GM23338 (cell line): ENCODE measurements at regions not wholly inside any gene's neighbourhood (a gene's known extent, or its start where the extent isn't known, plus 50 kb on each side); places are given as distances from the start of the nearest gene placed in this dataset.
A peak's percentile ranks its signal among the peaks of the same experiment; 100 is the strongest.

Experiments
- ATAC-seq: fragments of 200-7000 bp; cut with Tn5 transposase; 3 replicates; pipeline ENCODE4 v1.9.1; 2020
- DNase-seq: peaks from one replicate; pipeline ENCODE4 v3.0.0-alpha.2; 2015; ENCODE audit warnings: low spot score
- H2AFZ ChIP-seq: fragments of 200-600 bp; sonication (generic); 2 replicates; pipeline ENCODE4 v1.8.0; 2016; ENCODE audit warnings: antibody characterized with exemption, mild to moderate bottlenecking, moderate library complexity
- H3F3A ChIP-seq: fragments of 200-600 bp; sonication (generic); replicated peaks from 2 replicates; pipeline ENCODE4 v1.8.0; 2017; ENCODE audit warnings: antibody characterized with exemption, mixed run types, low read depth
- H3K27ac ChIP-seq: fragments of 200-600 bp; sonication (generic); 2 replicates; pipeline ENCODE4 v1.6.1; 2016; ENCODE audit warnings: low read depth
- H3K27me3 ChIP-seq: fragments of 200-600 bp; sonication (generic); 2 replicates; pipeline ENCODE4 v1.8.0; 2016; ENCODE audit warnings: mild to moderate bottlenecking, mixed run types, moderate library complexity; ENCODE audit not compliant: insufficient read depth
- H3K36me3 ChIP-seq: fragments of 200-600 bp; sonication (generic); 2 replicates; pipeline ENCODE4 v1.8.0; 2016; ENCODE audit warnings: mild to moderate bottlenecking; ENCODE audit not compliant: insufficient read depth
- H3K4me1 ChIP-seq: fragments of 200-600 bp; sonication (generic); 2 replicates; pipeline ENCODE4 v1.8.0; 2016; ENCODE audit warnings: mild to moderate bottlenecking, moderate library complexity; ENCODE audit not compliant: insufficient read depth
- H3K4me2 ChIP-seq: fragments of 200-600 bp; sonication (generic); 2 replicates; pipeline ENCODE4 v1.7.1; 2017; ENCODE audit warnings: mixed run types
- H3K4me3 ChIP-seq: fragments of 200-600 bp; sonication (generic); 2 replicates; pipeline ENCODE4 v1.6.1; 2016; ENCODE audit warnings: mixed run types
- H3K79me2 ChIP-seq: fragments of 200-600 bp; sonication (generic); replicated peaks from 2 replicates; pipeline ENCODE4 v1.8.0; 2017; ENCODE audit warnings: mild to moderate bottlenecking; ENCODE audit not compliant: insufficient read depth
- H3K9me2 ChIP-seq: fragments of 200-600 bp; sonication (generic); 2 replicates; pipeline ENCODE4 v1.8.0; 2017; ENCODE audit not compliant: insufficient read depth
- H4K20me1 ChIP-seq: fragments of 200-600 bp; sonication (generic); replicated peaks from 2 replicates; pipeline ENCODE4 v1.8.0; 2017; ENCODE audit warnings: mild to moderate bottlenecking; ENCODE audit not compliant: insufficient read depth
- H3K27ac Mint-ChIP-seq: 2 replicates; pipeline ENCODE4 v1.8.0; 2020; ENCODE audit warnings: inconsistent platforms, mild to moderate bottlenecking, moderate library complexity, mixed read lengths
- H3K27me3 Mint-ChIP-seq: 3 replicates; pipeline ENCODE4 v1.8.0; 2022; ENCODE audit warnings: low read depth, mild to moderate bottlenecking, moderate library complexity, mixed read lengths, inconsistent platforms; ENCODE audit not compliant: insufficient read depth, poor library complexity
- H3K36me3 Mint-ChIP-seq: 3 replicates; pipeline ENCODE4 v1.8.0; 2021; ENCODE audit warnings: low read depth, mild to moderate bottlenecking, inconsistent platforms, moderate library complexity, mixed read lengths
- H3K4me1 Mint-ChIP-seq: 3 replicates; pipeline ENCODE4 v1.8.0; 2020; ENCODE audit warnings: mild to moderate bottlenecking, inconsistent platforms, mixed read lengths
- H3K4me3 Mint-ChIP-seq: 3 replicates; pipeline ENCODE4 v1.8.0; 2021; ENCODE audit warnings: moderate library complexity, mild to moderate bottlenecking, inconsistent platforms, mixed read lengths
- H3K9me3 Mint-ChIP-seq: 3 replicates; pipeline ENCODE4 v1.8.0; 2020; ENCODE audit warnings: moderate library complexity, mild to moderate bottlenecking, inconsistent platforms, mixed read lengths
- CREB1 ChIP-seq: fragments of 250-450 bp; sonication (Bioruptor Pico); IDR thresholded peaks from 2 replicates; pipeline ENCODE4 v1.5.0; 2020; ENCODE audit warnings: low read depth, mild to moderate bottlenecking, moderate library complexity
- CTCF ChIP-seq, 2 experiments: fragments of 200-600 bp in 1 of 2; sonication (generic) in 1 of 2; conservative IDR thresholded peaks; 2 replicates each; pipeline versions ENCODE4 v1.5.1 to v1.6.1; 2016 to 2017; ENCODE audit warnings: antibody characterized with exemption in 2 of 2, low read depth in 2 of 2, mild to moderate bottlenecking in 2 of 2, moderate library complexity in 1 of 2
- ETS1 ChIP-seq: IDR thresholded peaks from 2 replicates; pipeline ENCODE4 v1.6.1; 2016; ENCODE audit warnings: antibody characterized with exemption
- EZH2 ChIP-seq: fragments of 200-600 bp; sonication (generic); IDR thresholded peaks from one replicate; pipeline ENCODE4 v1.8.0; 2017; ENCODE audit warnings: antibody characterized with exemption, mild to moderate bottlenecking, low read depth; ENCODE audit not compliant: unreplicated experiment
- EZH2phosphoT487 ChIP-seq: fragments of 200-600 bp; sonication (generic); IDR thresholded peaks from one replicate; pipeline ENCODE4 v1.8.1; 2018; ENCODE audit warnings: antibody characterized with exemption; ENCODE audit not compliant: unreplicated experiment
- JUNB ChIP-seq: IDR thresholded peaks from one replicate; pipeline ENCODE4 v1.6.1; 2016; ENCODE audit warnings: antibody characterized with exemption; ENCODE audit not compliant: unreplicated experiment
- NANOG ChIP-seq: IDR thresholded peaks from 2 replicates; pipeline ENCODE4 v1.6.1; 2016; ENCODE audit warnings: antibody characterized with exemption, borderline replicate concordance
- POLR2AphosphoS5 ChIP-seq: IDR thresholded peaks from 2 replicates; pipeline ENCODE4 v1.6.1; 2016; ENCODE audit warnings: antibody characterized with exemption, low read depth
- REST ChIP-seq: IDR thresholded peaks from one replicate; pipeline ENCODE4 v1.6.1; 2018; ENCODE audit warnings: antibody characterized with exemption; ENCODE audit not compliant: unreplicated experiment
- STAT1 ChIP-seq: IDR thresholded peaks from one replicate; pipeline ENCODE4 v1.6.1; 2016; ENCODE audit warnings: antibody characterized with exemption; ENCODE audit not compliant: unreplicated experiment
- ZNF114 ChIP-seq: fragments of 250-450 bp; sonication (Bioruptor Pico); IDR thresholded peaks from 2 replicates; pipeline ENCODE4 v1.5.0; 2020; ENCODE audit warnings: mild to moderate bottlenecking, moderate library complexity
- ZNF331 ChIP-seq: fragments of 250-450 bp; sonication (Bioruptor Pico); IDR thresholded peaks from 2 replicates; pipeline ENCODE4 v1.5.0; 2020; ENCODE audit warnings: low read depth, mild to moderate bottlenecking, moderate library complexity
- ZNF462 ChIP-seq: fragments of 250-450 bp; sonication (Bioruptor Pico); IDR thresholded peaks from 2 replicates; pipeline ENCODE4 v1.5.0; 2020; ENCODE audit warnings: mild to moderate bottlenecking, moderate library complexity

GRCh38 chr2:167332358-167332757 is 444.1 kb downstream of the XIRP2 start:
- TF ChIP-seq STAT1 (no peak), ETS1 (no peak), CTCF (conservative IDR thresholded peaks at IDR 0.05; ENCODE audit: low read depth in 2 of 2) (no peak), CREB1 (no peak), ZNF114 (CRISPR knock-in tag) (no peak), ZNF331 (CRISPR knock-in tag) (no peak), POLR2AphosphoS5 (no peak), JUNB (no peak), ZNF462 (CRISPR knock-in tag) (no peak), NANOG (no peak), EZH2phosphoT487 (no peak), REST (no peak), EZH2 (no peak)
- H3F3A ChIP-seq = peaks cover 8% of the 10 kb centered on the region
- ATAC-seq = no peak
- H3K9me2 ChIP-seq = no peaks in the 10 kb centered on the region
- H3K27me3 ChIP-seq = no peaks in the 10 kb centered on the region
- peak overlapping the region; percentile 66; the same call in 1 of the 2 replicates for H3K27ac ChIP-seq
- Mint-ChIP-seq H3K36me3 (peaks cover 17% of the 10 kb centered on the region; the same call in 2 of the 3 replicates), H3K27ac (peak overlapping the region; percentile 82), H3K9me3 (peaks cover 7% of the 10 kb centered on the region; the same call in 2 of the 3 replicates), H3K4me3 (peak overlapping the region; percentile 50; the same call in 1 of the 3 replicates), H3K27me3 (peaks cover 17% of the 10 kb centered on the region), H3K4me1 (peaks cover 84% of the 10 kb centered on the region)
- DNase-seq = no peak
- H3K4me3 ChIP-seq = no peak overlapping the region
- no peaks in the 10 kb centered on the region for H4K20me1 ChIP-seq
- no peak overlapping the region for H2AFZ ChIP-seq
- peaks cover 68% of the 10 kb centered on the region for H3K4me1 ChIP-seq
- H3K4me2 ChIP-seq = peak overlapping the region; percentile 59
- no peaks in the 10 kb centered on the region for H3K36me3 ChIP-seq
- H3K79me2 ChIP-seq = peaks cover 95% of the 10 kb centered on the region
